ENCODE measurements at regions not wholly inside any gene's neighbourhood (a gene's known extent, or its start where the extent isn't known, plus 50 kb on each side); places are given as distances from the start of the nearest gene placed in this dataset.

DNA sequence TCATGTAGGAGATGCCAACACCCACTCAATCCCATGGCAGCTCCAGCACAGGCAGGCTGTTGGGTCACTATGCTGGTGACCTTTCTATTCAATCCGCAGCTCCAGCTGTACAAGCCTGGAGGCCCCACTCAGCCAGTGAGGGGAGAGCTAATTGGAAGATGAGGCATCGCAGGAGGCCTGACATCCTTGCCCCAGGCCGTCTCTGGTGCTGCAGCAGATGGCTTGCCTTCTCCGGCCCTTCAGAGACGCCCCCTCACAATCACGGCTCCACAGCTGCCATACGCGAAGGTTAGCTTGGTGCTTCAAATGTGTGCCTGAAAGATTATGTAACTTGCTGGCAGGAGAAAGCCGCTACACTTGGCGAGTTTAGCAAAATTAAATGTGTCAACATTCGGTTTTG, 104.2 kb upstream of the CLSTN2 start:
- no peaks in the 10 kb centered on the region for H3K36me3 Mint-ChIP-seq

DNA sequence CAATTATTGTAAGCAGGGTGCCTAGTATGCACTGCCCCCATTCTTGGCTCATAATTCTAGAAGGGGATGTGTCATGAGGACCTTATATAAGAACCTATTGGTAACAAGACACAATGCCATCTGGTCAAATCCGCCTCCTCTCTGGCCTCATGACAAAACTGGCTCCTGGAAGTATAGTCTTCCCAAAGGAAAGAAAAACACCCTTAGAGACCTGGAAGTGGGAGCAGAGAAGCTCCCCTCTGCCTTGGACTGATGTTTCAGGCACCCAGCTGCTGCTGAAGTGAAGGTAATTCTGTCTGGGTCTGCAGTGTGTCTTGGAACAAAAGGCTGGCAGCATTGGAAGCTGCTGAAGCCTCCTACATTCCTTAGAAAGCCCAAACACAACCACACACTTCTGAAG, 107.2 kb upstream of the CLSTN2 start:
- H3K36me3 Mint-ChIP-seq = no peaks in the 10 kb centered on the region
- H3K9me3 Mint-ChIP-seq = no peaks in the 10 kb centered on the region
- no peak for DNase-seq (ENCODE audit: low spot score in 2 of 2, unreplicated experiment in 2 of 2)
- H3K27me3 Mint-ChIP-seq (ENCODE audit: low read depth) = peaks cover 4% of the 10 kb centered on the region
- H3K4me3 Mint-ChIP-seq = no peak overlapping the region
- no peak overlapping the region for H3K27ac Mint-ChIP-seq
- no peaks in the 10 kb centered on the region for H3K4me1 Mint-ChIP-seq
- TF ChIP-seq, protein P1, sequence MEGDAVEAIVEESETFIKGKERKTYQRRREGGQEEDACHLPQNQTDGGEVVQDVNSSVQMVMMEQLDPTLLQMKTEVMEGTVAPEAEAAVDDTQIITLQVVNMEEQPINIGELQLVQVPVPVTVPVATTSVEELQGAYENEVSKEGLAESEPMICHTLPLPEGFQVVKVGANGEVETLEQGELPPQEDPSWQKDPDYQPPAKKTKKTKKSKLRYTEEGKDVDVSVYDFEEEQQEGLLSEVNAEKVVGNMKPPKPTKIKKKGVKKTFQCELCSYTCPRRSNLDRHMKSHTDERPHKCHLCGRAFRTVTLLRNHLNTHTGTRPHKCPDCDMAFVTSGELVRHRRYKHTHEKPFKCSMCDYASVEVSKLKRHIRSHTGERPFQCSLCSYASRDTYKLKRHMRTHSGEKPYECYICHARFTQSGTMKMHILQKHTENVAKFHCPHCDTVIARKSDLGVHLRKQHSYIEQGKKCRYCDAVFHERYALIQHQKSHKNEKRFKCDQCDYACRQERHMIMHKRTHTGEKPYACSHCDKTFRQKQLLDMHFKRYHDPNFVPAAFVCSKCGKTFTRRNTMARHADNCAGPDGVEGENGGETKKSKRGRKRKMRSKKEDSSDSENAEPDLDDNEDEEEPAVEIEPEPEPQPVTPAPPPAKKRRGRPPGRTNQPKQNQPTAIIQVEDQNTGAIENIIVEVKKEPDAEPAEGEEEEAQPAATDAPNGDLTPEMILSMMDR (IDR thresholded peaks at IDR 0.05; ENCODE audit: unreplicated experiment) = no peak

More for the DNA sequence above, 104.2 kb upstream of the CLSTN2 start:
- Mint-ChIP-seq H3K4me1 (no peaks in the 10 kb centered on the region), H3K4me3 (no peak overlapping the region), H3K9me3 (no peaks in the 10 kb centered on the region), H3K27ac (no peak overlapping the region), H3K27me3 (ENCODE audit: low read depth) (peaks cover 4% of the 10 kb centered on the region)
- DNase-seq (ENCODE audit: low spot score in 2 of 2, unreplicated experiment in 2 of 2) = no peak
- TF ChIP-seq, protein P1 (IDR thresholded peaks at IDR 0.05; ENCODE audit: unreplicated experiment) = no peak

DNA sequence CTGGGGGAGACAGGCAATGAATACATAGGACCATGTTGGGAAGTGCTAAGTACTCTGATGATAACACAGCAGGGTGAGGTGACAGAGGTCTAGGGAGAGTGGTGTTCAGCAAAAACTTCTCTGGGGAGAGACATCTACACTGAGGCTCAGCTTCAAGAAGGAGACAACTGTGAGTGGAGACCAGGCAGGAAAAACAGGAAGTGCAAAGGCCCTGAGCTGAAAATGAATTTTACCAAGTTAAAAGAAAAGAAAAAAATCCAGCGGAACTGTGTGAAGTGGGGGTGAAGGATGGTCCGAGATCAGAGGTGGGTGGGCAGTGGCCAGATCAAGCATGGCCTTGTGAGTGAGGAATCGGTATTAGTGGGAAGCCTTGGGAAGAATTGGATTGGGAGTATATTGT, 110.1 kb upstream of the CLSTN2 start:
- Mint-ChIP-seq H3K4me3 (no peak overlapping the region), H3K9me3 (no peaks in the 10 kb centered on the region), H3K27me3 (ENCODE audit: low read depth) (peaks cover 4% of the 10 kb centered on the region), H3K27ac (no peak overlapping the region), H3K36me3 (no peaks in the 10 kb centered on the region), H3K4me1 (no peaks in the 10 kb centered on the region)
- no peak for DNase-seq (ENCODE audit: low spot score in 2 of 2, unreplicated experiment in 2 of 2)
- TF ChIP-seq, protein P1 (IDR thresholded peaks at IDR 0.05; ENCODE audit: unreplicated experiment) = no peak

DNA sequence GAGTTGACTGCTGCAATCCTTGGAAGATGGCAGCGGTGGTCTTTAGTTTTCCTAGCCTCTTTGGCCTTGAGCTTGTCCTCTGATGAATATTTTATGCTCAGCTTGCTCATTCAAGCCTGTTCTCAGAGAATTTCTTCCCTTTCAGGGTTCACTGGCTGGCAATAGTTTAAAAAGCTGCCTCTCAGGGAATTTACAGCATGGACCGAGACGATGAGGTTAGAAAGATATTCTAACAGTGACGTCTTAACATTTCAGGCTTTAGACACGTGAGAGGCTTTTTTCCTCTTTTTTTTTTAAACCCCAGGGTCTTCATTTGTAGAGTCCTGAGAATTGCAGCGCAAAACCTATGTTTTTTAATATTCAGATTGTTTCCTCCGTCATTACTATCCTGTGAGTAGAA, 120.3 kb upstream of the CLSTN2 start:
- Mint-ChIP-seq H3K27ac (no peak overlapping the region), H3K9me3 (peaks cover 18% of the 10 kb centered on the region), H3K4me3 (no peak overlapping the region), H3K4me1 (peaks cover 2% of the 10 kb centered on the region), H3K27me3 (ENCODE audit: low read depth) (peaks cover 24% of the 10 kb centered on the region), H3K36me3 (no peaks in the 10 kb centered on the region)
- no peak for DNase-seq (ENCODE audit: low spot score in 2 of 2, unreplicated experiment in 2 of 2)
- TF ChIP-seq, protein P1 (IDR thresholded peaks at IDR 0.05; ENCODE audit: unreplicated experiment) = no peak

DNA sequence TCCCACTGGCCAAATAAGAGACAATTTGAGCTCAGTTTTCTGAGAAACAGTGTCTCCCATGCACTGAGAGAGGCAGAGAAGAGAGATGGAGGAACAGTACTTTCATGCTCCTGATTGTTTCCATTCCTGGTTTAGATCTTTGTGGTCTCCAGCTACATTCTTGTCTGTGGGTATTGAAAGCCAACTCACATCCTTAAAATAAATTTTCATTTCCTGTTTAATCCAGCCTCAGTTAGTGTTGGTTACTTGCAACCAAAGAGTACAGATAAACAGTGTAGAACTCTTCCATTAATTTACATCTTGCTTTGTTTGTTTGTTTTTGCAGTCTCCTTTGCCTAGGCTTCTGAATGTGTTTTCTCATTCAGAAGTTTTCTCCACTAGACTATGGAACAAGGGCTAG, 123.7 kb upstream of the CLSTN2 start:
- Mint-ChIP-seq H3K36me3 (no peaks in the 10 kb centered on the region), H3K27me3 (ENCODE audit: low read depth) (peaks cover 23% of the 10 kb centered on the region), H3K4me1 (peaks cover 2% of the 10 kb centered on the region), H3K4me3 (no peak overlapping the region), H3K27ac (no peak overlapping the region), H3K9me3 (no peaks in the 10 kb centered on the region)
- TF ChIP-seq, protein P1 (IDR thresholded peaks at IDR 0.05; ENCODE audit: unreplicated experiment) = no peak
- no peak for DNase-seq (ENCODE audit: low spot score in 2 of 2, unreplicated experiment in 2 of 2)

DNA sequence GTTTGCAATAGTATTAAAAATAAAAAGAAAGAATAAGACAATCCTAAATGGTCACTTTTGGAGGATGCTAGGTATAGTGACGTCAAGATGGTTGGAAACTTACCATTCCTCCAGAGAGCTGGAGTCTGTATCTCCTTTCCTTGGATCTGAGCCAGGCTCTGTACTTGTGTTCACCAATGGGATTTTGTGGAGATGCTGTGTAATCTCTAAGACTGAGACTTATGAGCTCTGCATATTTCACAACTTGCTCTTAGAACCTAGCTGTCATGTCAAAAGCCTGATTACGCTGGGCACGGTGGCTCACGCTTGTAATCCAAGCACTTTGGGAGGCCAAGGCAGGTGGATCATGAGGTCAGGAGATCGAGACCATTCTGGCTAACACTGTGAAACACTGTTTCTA, 126.8 kb upstream of the CLSTN2 start:
- no peaks in the 10 kb centered on the region for H3K9me3 Mint-ChIP-seq
- H3K27ac Mint-ChIP-seq = no peak overlapping the region
- no peak for DNase-seq (ENCODE audit: low spot score in 2 of 2, unreplicated experiment in 2 of 2)
- H3K4me3 Mint-ChIP-seq = no peak overlapping the region
- H3K36me3 Mint-ChIP-seq = no peaks in the 10 kb centered on the region
- H3K4me1 Mint-ChIP-seq = peaks cover 2% of the 10 kb centered on the region
- TF ChIP-seq, protein P1 (IDR thresholded peaks at IDR 0.05; ENCODE audit: unreplicated experiment) = no peak
- H3K27me3 Mint-ChIP-seq (ENCODE audit: low read depth) = peaks cover 25% of the 10 kb centered on the region
